Dendritic cell treated with granulocyte-macrophage colony-stimulating factor and Interleukin-4, amounts not matched to agents 40 ng/mL and 50 ng/mL, for 4 days (primary cell): ENCODE measurements at regions not wholly inside any gene's neighbourhood (a gene's known extent, or its start where the extent isn't known, plus 50 kb on each side); places are given as distances from the start of the nearest gene placed in this dataset.

Experiments
- H3K27ac Mint-ChIP-seq: one replicate; pipeline ENCODE4 v1.8.0; 2022; ENCODE audit warnings: mild to moderate bottlenecking, mixed read lengths
- H3K27me3 Mint-ChIP-seq: one replicate; pipeline ENCODE4 v1.8.0; 2022; ENCODE audit warnings: mild to moderate bottlenecking, mixed read lengths
- H3K36me3 Mint-ChIP-seq: one replicate; pipeline ENCODE4 v1.8.0; 2022; ENCODE audit warnings: low read depth, mixed read lengths
- H3K4me1 Mint-ChIP-seq: one replicate; pipeline ENCODE4 v1.8.0; 2022; ENCODE audit warnings: low read depth, mixed read lengths
- H3K4me3 Mint-ChIP-seq: one replicate; pipeline ENCODE4 v1.8.0; 2022; ENCODE audit warnings: mild to moderate bottlenecking, moderate library complexity, mixed read lengths
- H3K9me3 Mint-ChIP-seq: one replicate; pipeline ENCODE4 v1.8.0; 2022; ENCODE audit warnings: mixed read lengths
- intact Hi-C: fragments of 100-400 bp; cut with micrococcal nuclease; formaldehyde crosslinking; loops from one replicate; pipeline ENCODE4 v1.15.0; 2022

GRCh38 chr2:4528246-4528645 lies 824.9 kb downstream of the DCDC2C start:
- Mint-ChIP-seq H3K27me3 (no peaks in the 10 kb centered on the region), H3K4me3 (no peak overlapping the region), H3K27ac (no peak overlapping the region), H3K4me1 (no peaks in the 10 kb centered on the region), H3K9me3 (peaks cover 13% of the 10 kb centered on the region), H3K36me3 (no peaks in the 10 kb centered on the region)
- intact Hi-C loops, result no loop called here

GRCh38 chr2:4528773-4529172 lies 825.4 kb downstream of the DCDC2C start:
- Mint-ChIP-seq H3K27ac (no peak overlapping the region), H3K36me3 (no peaks in the 10 kb centered on the region), H3K27me3 (no peaks in the 10 kb centered on the region), H3K4me1 (no peaks in the 10 kb centered on the region), H3K4me3 (no peak overlapping the region), H3K9me3 (peaks cover 11% of the 10 kb centered on the region)
- intact Hi-C loops, result no loop called here

GRCh38 chr2:4529738-4530137 lies 826.4 kb downstream of the DCDC2C start:
- Mint-ChIP-seq H3K9me3 (peaks cover 11% of the 10 kb centered on the region), H3K36me3 (no peaks in the 10 kb centered on the region), H3K27me3 (no peaks in the 10 kb centered on the region), H3K4me3 (no peak overlapping the region), H3K4me1 (no peaks in the 10 kb centered on the region), H3K27ac (no peak overlapping the region)
- intact Hi-C loops, result no loop called here

- Mint-ChIP-seq H3K27ac (no peak overlapping the region), H3K27me3 (no peaks in the 10 kb centered on the region), H3K4me1 (no peaks in the 10 kb centered on the region), H3K4me3 (no peak overlapping the region), H3K36me3 (no peaks in the 10 kb centered on the region), H3K9me3 (peaks cover 11% of the 10 kb centered on the region)
- intact Hi-C loops, result no loop called here
These were observed 826.9 kb downstream of the DCDC2C start for GRCh38 chr2:4530231-4530630.

GRCh38 chr2:4533806-4534205 lies 830.4 kb downstream of the DCDC2C start:
- intact Hi-C loops, result no loop called here
- Mint-ChIP-seq H3K4me3 (no peak overlapping the region), H3K27me3 (no peaks in the 10 kb centered on the region), H3K4me1 (no peaks in the 10 kb centered on the region), H3K9me3 (peaks cover 11% of the 10 kb centered on the region), H3K27ac (no peak overlapping the region), H3K36me3 (no peaks in the 10 kb centered on the region)

- H3K4me1 Mint-ChIP-seq, result no peaks in the 10 kb centered on the region
- intact Hi-C loops, result no loop called here
- no peaks in the 10 kb centered on the region for H3K27me3 Mint-ChIP-seq
- peaks cover 17% of the 10 kb centered on the region for H3K9me3 Mint-ChIP-seq
- no peaks in the 10 kb centered on the region for H3K36me3 Mint-ChIP-seq
- H3K27ac Mint-ChIP-seq, result no peak overlapping the region
- no peak overlapping the region for H3K4me3 Mint-ChIP-seq
These were observed 835.7 kb downstream of the DCDC2C start for GRCh38 chr2:4539121-4539520.

- Mint-ChIP-seq H3K4me3 (no peak overlapping the region), H3K4me1 (no peaks in the 10 kb centered on the region), H3K27ac (no peak overlapping the region), H3K27me3 (no peaks in the 10 kb centered on the region), H3K36me3 (no peaks in the 10 kb centered on the region), H3K9me3 (no peaks in the 10 kb centered on the region)
- intact Hi-C loops, result no loop called here
These were observed 846.4 kb downstream of the DCDC2C start for GRCh38 chr2:4549666-4550210.

GRCh38 chr2:4551691-4552474 lies 848.5 kb downstream of the DCDC2C start:
- H3K27me3 Mint-ChIP-seq, result no peaks in the 10 kb centered on the region
- H3K27ac Mint-ChIP-seq, result no peak overlapping the region
- no peaks in the 10 kb centered on the region for H3K4me1 Mint-ChIP-seq
- H3K36me3 Mint-ChIP-seq, result no peaks in the 10 kb centered on the region
- no peak overlapping the region for H3K4me3 Mint-ChIP-seq
- H3K9me3 Mint-ChIP-seq, result no peaks in the 10 kb centered on the region
- intact Hi-C loops, result no loop called here

GRCh38 chr2:4553241-4553640 lies 849.9 kb downstream of the DCDC2C start:
- Mint-ChIP-seq H3K27me3 (no peaks in the 10 kb centered on the region), H3K4me1 (no peaks in the 10 kb centered on the region), H3K4me3 (no peak overlapping the region), H3K27ac (no peak overlapping the region), H3K36me3 (no peaks in the 10 kb centered on the region), H3K9me3 (no peaks in the 10 kb centered on the region)
- intact Hi-C loops, result no loop called here

- H3K36me3 Mint-ChIP-seq, result no peaks in the 10 kb centered on the region
- no peak overlapping the region for H3K27ac Mint-ChIP-seq
- no peaks in the 10 kb centered on the region for H3K9me3 Mint-ChIP-seq
- no peak overlapping the region for H3K4me3 Mint-ChIP-seq
- H3K27me3 Mint-ChIP-seq, result no peaks in the 10 kb centered on the region
- intact Hi-C loops, result no loop called here
- no peaks in the 10 kb centered on the region for H3K4me1 Mint-ChIP-seq
These were observed 852.9 kb downstream of the DCDC2C start for GRCh38 chr2:4556135-4556896.

- Mint-ChIP-seq H3K4me3 (no peak overlapping the region), H3K36me3 (no peaks in the 10 kb centered on the region), H3K27ac (no peak overlapping the region), H3K9me3 (no peaks in the 10 kb centered on the region), H3K4me1 (no peaks in the 10 kb centered on the region), H3K27me3 (no peaks in the 10 kb centered on the region)
- intact Hi-C loops, result no loop called here
These were observed 857.8 kb downstream of the DCDC2C start for GRCh38 chr2:4561196-4561595.

GRCh38 chr2:4576075-4576474 lies 872.7 kb downstream of the DCDC2C start:
- H3K4me3 Mint-ChIP-seq, result no peak overlapping the region
- intact Hi-C loops, result no loop called here
- no peaks in the 10 kb centered on the region for H3K36me3 Mint-ChIP-seq
- H3K27ac Mint-ChIP-seq, result no peak overlapping the region
- peaks cover 21% of the 10 kb centered on the region for H3K9me3 Mint-ChIP-seq
- no peaks in the 10 kb centered on the region for H3K27me3 Mint-ChIP-seq
- no peaks in the 10 kb centered on the region for H3K4me1 Mint-ChIP-seq

GRCh38 chr2:4579977-4580376 lies 876.6 kb downstream of the DCDC2C start:
- Mint-ChIP-seq H3K36me3 (no peaks in the 10 kb centered on the region), H3K4me3 (no peak overlapping the region), H3K27me3 (no peaks in the 10 kb centered on the region), H3K9me3 (peaks cover under 1% of the 10 kb centered on the region), H3K4me1 (no peaks in the 10 kb centered on the region), H3K27ac (no peak overlapping the region)
- intact Hi-C loops, result no loop called here

GRCh38 chr2:4585057-4585635 lies 881.8 kb downstream of the DCDC2C start:
- no peaks in the 10 kb centered on the region for H3K36me3 Mint-ChIP-seq
- H3K27ac Mint-ChIP-seq, result no peak overlapping the region
- peaks cover 16% of the 10 kb centered on the region for H3K9me3 Mint-ChIP-seq
- no peaks in the 10 kb centered on the region for H3K4me1 Mint-ChIP-seq
- H3K27me3 Mint-ChIP-seq, result no peaks in the 10 kb centered on the region
- no peak overlapping the region for H3K4me3 Mint-ChIP-seq
- intact Hi-C loops, result no loop called here
